ENCODE measurements at regions not wholly inside any gene's neighbourhood (a gene's known extent, or its start where the extent isn't known, plus 50 kb on each side); places are given as distances from the start of the nearest gene placed in this dataset.

- H3K4me3 ChIP-seq = no peak overlapping the region
- H3K27me3 ChIP-seq = peaks cover 0 to 64% (median 0%) of the 10 kb centered on the region in 4 donors
- no peak for DNase-seq (ENCODE audit: extremely low spot score)
- TF ChIP-seq, protein P1, sequence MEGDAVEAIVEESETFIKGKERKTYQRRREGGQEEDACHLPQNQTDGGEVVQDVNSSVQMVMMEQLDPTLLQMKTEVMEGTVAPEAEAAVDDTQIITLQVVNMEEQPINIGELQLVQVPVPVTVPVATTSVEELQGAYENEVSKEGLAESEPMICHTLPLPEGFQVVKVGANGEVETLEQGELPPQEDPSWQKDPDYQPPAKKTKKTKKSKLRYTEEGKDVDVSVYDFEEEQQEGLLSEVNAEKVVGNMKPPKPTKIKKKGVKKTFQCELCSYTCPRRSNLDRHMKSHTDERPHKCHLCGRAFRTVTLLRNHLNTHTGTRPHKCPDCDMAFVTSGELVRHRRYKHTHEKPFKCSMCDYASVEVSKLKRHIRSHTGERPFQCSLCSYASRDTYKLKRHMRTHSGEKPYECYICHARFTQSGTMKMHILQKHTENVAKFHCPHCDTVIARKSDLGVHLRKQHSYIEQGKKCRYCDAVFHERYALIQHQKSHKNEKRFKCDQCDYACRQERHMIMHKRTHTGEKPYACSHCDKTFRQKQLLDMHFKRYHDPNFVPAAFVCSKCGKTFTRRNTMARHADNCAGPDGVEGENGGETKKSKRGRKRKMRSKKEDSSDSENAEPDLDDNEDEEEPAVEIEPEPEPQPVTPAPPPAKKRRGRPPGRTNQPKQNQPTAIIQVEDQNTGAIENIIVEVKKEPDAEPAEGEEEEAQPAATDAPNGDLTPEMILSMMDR (IDR thresholded peaks at IDR 0.05) = no peak
- no peak for TF ChIP-seq EP300 (IDR thresholded peaks at IDR 0.05)
- TF ChIP-seq POLR2AphosphoS5 (IDR thresholded peaks at IDR 0.05) = no peak
- H3K9me3 ChIP-seq = no peaks in the 10 kb centered on the region
- 76% methylated on average over 29 of the region's 31 CpGs for WGBS
- H3K36me3 ChIP-seq = no peaks in the 10 kb centered on the region
- H3K4me1 ChIP-seq = no peaks in the 10 kb centered on the region
- intact Hi-C loops (cut with DNase I) = no loop called here
- H3K27ac ChIP-seq (replicated peaks in 1 of 4) = no peak overlapping the region
These were observed 193.5 kb downstream of the TEX29 start for GRCh38 chr13:111513766-111514609.

GRCh38 chr13:111514610-111515306 lies 194.3 kb downstream of the TEX29 start:
- intact Hi-C loops (cut with DNase I) = no loop called here
- WGBS = 67% methylated on average over 24 of the region's 24 CpGs
- no peak for TF ChIP-seq POLR2A (IDR thresholded peaks at IDR 0.05; ENCODE audit: low read depth)
- TF ChIP-seq POLR2AphosphoS5 (IDR thresholded peaks at IDR 0.05) = no peak
- no peak for TF ChIP-seq EP300 (IDR thresholded peaks at IDR 0.05)
- TF ChIP-seq, protein P1 (IDR thresholded peaks at IDR 0.05) = no peak
- no peak overlapping the region for H3K4me3 ChIP-seq
- DNase-seq (ENCODE audit: extremely low spot score) = no peak
- no peak overlapping the region for H3K27ac ChIP-seq (replicated peaks in 1 of 4)
- no peaks in the 10 kb centered on the region for H3K4me1 ChIP-seq
- no peaks in the 10 kb centered on the region for H3K9me3 ChIP-seq
- H3K27me3 ChIP-seq = peaks cover 0 to 62% (median 0%) of the 10 kb centered on the region in 4 donors
- no peaks in the 10 kb centered on the region for H3K36me3 ChIP-seq

GRCh38 chr13:111515307-111515617 lies 194.8 kb downstream of the TEX29 start:
- Histone ChIP-seq H3K27ac (replicated peaks in 1 of 4) (no peak overlapping the region), H3K27me3 (peaks cover 0 to 63% (median 0%) of the 10 kb centered on the region in 4 donors), H3K4me3 (no peak overlapping the region), H3K9me3 (no peaks in the 10 kb centered on the region), H3K36me3 (no peaks in the 10 kb centered on the region), H3K4me1 (no peaks in the 10 kb centered on the region)
- no peak for DNase-seq (ENCODE audit: extremely low spot score)
- no peak for TF ChIP-seq POLR2A (IDR thresholded peaks at IDR 0.05; ENCODE audit: low read depth)
- TF ChIP-seq EP300 (IDR thresholded peaks at IDR 0.05) = no peak
- no peak for TF ChIP-seq POLR2AphosphoS5 (IDR thresholded peaks at IDR 0.05)
- TF ChIP-seq, protein P1 (IDR thresholded peaks at IDR 0.05) = no peak
- WGBS = 68% methylated on average over 3 of the region's 3 CpGs
- intact Hi-C loops (cut with DNase I) = no loop called here

DNA sequence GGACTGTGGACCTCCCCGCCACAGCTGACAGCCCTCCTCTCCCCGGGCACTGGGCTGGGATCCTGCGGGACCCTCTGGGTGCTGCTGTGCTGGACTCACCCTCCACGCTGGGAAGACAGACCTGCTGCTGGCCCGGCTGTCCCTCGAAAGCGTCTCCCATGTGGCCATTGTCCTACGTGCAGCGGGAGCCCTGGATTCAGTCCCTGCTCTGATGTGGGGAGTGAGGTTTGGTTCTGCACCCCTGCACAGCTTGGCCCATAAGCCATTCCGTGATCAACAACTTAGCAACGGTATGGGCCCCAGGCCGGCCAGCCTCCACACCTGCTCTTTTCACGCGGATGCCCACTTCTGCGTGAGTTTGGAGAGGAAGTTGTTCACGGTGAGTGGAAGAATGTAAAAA lies 195.2 kb downstream of the TEX29 start:
- Histone ChIP-seq H3K4me3 (no peak overlapping the region), H3K27me3 (peaks cover 0 to 65% (median 0%) of the 10 kb centered on the region in 4 donors), H3K36me3 (no peaks in the 10 kb centered on the region), H3K27ac (replicated peaks in 1 of 4) (no peak overlapping the region), H3K9me3 (no peaks in the 10 kb centered on the region), H3K4me1 (no peaks in the 10 kb centered on the region)
- TF ChIP-seq, protein P1 (IDR thresholded peaks at IDR 0.05) = no peak
- no peak for TF ChIP-seq POLR2AphosphoS5 (IDR thresholded peaks at IDR 0.05)
- no peak for TF ChIP-seq POLR2A (IDR thresholded peaks at IDR 0.05; ENCODE audit: low read depth)
- TF ChIP-seq EP300 (IDR thresholded peaks at IDR 0.05) = no peak
- WGBS = 66% methylated on average over 7 of the region's 16 CpGs
- intact Hi-C loops (cut with DNase I) = no loop called here
- no peak for DNase-seq (ENCODE audit: extremely low spot score)

Measured in esophagus muscularis mucosa (tissue), 4 donors.